GM23338 (cell line): ENCODE measurements at regions not wholly inside any gene's neighbourhood (a gene's known extent, or its start where the extent isn't known, plus 50 kb on each side); places are given as distances from the start of the nearest gene placed in this dataset.
A peak's percentile ranks its signal among the peaks of the same experiment; 100 is the strongest.

Source experiments
- ATAC-seq: fragments of 200-7000 bp; cut with Tn5 transposase; 3 replicates; pipeline ENCODE4 v1.9.1; 2020
- DNase-seq: peaks from one replicate; pipeline ENCODE4 v3.0.0-alpha.2; 2015; ENCODE audit warnings: low spot score
- H2AFZ ChIP-seq: fragments of 200-600 bp; sonication (generic); 2 replicates; pipeline ENCODE4 v1.8.0; 2016; ENCODE audit warnings: antibody characterized with exemption, mild to moderate bottlenecking, moderate library complexity
- H3F3A ChIP-seq: fragments of 200-600 bp; sonication (generic); replicated peaks from 2 replicates; pipeline ENCODE4 v1.8.0; 2017; ENCODE audit warnings: antibody characterized with exemption, mixed run types, low read depth
- H3K27ac ChIP-seq: fragments of 200-600 bp; sonication (generic); 2 replicates; pipeline ENCODE4 v1.6.1; 2016; ENCODE audit warnings: low read depth
- H3K27me3 ChIP-seq: fragments of 200-600 bp; sonication (generic); 2 replicates; pipeline ENCODE4 v1.8.0; 2016; ENCODE audit warnings: mild to moderate bottlenecking, mixed run types, moderate library complexity; ENCODE audit not compliant: insufficient read depth
- H3K36me3 ChIP-seq: fragments of 200-600 bp; sonication (generic); 2 replicates; pipeline ENCODE4 v1.8.0; 2016; ENCODE audit warnings: mild to moderate bottlenecking; ENCODE audit not compliant: insufficient read depth
- H3K4me1 ChIP-seq: fragments of 200-600 bp; sonication (generic); 2 replicates; pipeline ENCODE4 v1.8.0; 2016; ENCODE audit warnings: mild to moderate bottlenecking, moderate library complexity; ENCODE audit not compliant: insufficient read depth
- H3K4me2 ChIP-seq: fragments of 200-600 bp; sonication (generic); 2 replicates; pipeline ENCODE4 v1.7.1; 2017; ENCODE audit warnings: mixed run types
- H3K4me3 ChIP-seq: fragments of 200-600 bp; sonication (generic); 2 replicates; pipeline ENCODE4 v1.6.1; 2016; ENCODE audit warnings: mixed run types
- H3K79me2 ChIP-seq: fragments of 200-600 bp; sonication (generic); replicated peaks from 2 replicates; pipeline ENCODE4 v1.8.0; 2017; ENCODE audit warnings: mild to moderate bottlenecking; ENCODE audit not compliant: insufficient read depth
- H3K9me2 ChIP-seq: fragments of 200-600 bp; sonication (generic); 2 replicates; pipeline ENCODE4 v1.8.0; 2017; ENCODE audit not compliant: insufficient read depth
- H4K20me1 ChIP-seq: fragments of 200-600 bp; sonication (generic); replicated peaks from 2 replicates; pipeline ENCODE4 v1.8.0; 2017; ENCODE audit warnings: mild to moderate bottlenecking; ENCODE audit not compliant: insufficient read depth
- H3K27ac Mint-ChIP-seq: 2 replicates; pipeline ENCODE4 v1.8.0; 2020; ENCODE audit warnings: inconsistent platforms, mild to moderate bottlenecking, moderate library complexity, mixed read lengths
- H3K27me3 Mint-ChIP-seq: 3 replicates; pipeline ENCODE4 v1.8.0; 2022; ENCODE audit warnings: low read depth, mild to moderate bottlenecking, moderate library complexity, mixed read lengths, inconsistent platforms; ENCODE audit not compliant: insufficient read depth, poor library complexity
- H3K36me3 Mint-ChIP-seq: 3 replicates; pipeline ENCODE4 v1.8.0; 2021; ENCODE audit warnings: low read depth, mild to moderate bottlenecking, inconsistent platforms, moderate library complexity, mixed read lengths
- H3K4me1 Mint-ChIP-seq: 3 replicates; pipeline ENCODE4 v1.8.0; 2020; ENCODE audit warnings: mild to moderate bottlenecking, inconsistent platforms, mixed read lengths
- H3K4me3 Mint-ChIP-seq: 3 replicates; pipeline ENCODE4 v1.8.0; 2021; ENCODE audit warnings: moderate library complexity, mild to moderate bottlenecking, inconsistent platforms, mixed read lengths
- H3K9me3 Mint-ChIP-seq: 3 replicates; pipeline ENCODE4 v1.8.0; 2020; ENCODE audit warnings: moderate library complexity, mild to moderate bottlenecking, inconsistent platforms, mixed read lengths
- CTCF ChIP-seq, 2 experiments: fragments of 200-600 bp in 1 of 2; sonication (generic) in 1 of 2; conservative IDR thresholded peaks; 2 replicates each; pipeline versions ENCODE4 v1.5.1 to v1.6.1; 2016 to 2017; ENCODE audit warnings: antibody characterized with exemption in 2 of 2, low read depth in 2 of 2, mild to moderate bottlenecking in 2 of 2, moderate library complexity in 1 of 2
- ETS1 ChIP-seq: IDR thresholded peaks from 2 replicates; pipeline ENCODE4 v1.6.1; 2016; ENCODE audit warnings: antibody characterized with exemption
- EZH2phosphoT487 ChIP-seq: fragments of 200-600 bp; sonication (generic); IDR thresholded peaks from one replicate; pipeline ENCODE4 v1.8.1; 2018; ENCODE audit warnings: antibody characterized with exemption; ENCODE audit not compliant: unreplicated experiment
- JUNB ChIP-seq: IDR thresholded peaks from one replicate; pipeline ENCODE4 v1.6.1; 2016; ENCODE audit warnings: antibody characterized with exemption; ENCODE audit not compliant: unreplicated experiment
- POLR2AphosphoS5 ChIP-seq: IDR thresholded peaks from 2 replicates; pipeline ENCODE4 v1.6.1; 2016; ENCODE audit warnings: antibody characterized with exemption, low read depth
- ZNF114 ChIP-seq: fragments of 250-450 bp; sonication (Bioruptor Pico); IDR thresholded peaks from 2 replicates; pipeline ENCODE4 v1.5.0; 2020; ENCODE audit warnings: mild to moderate bottlenecking, moderate library complexity
- ZNF331 ChIP-seq: fragments of 250-450 bp; sonication (Bioruptor Pico); IDR thresholded peaks from 2 replicates; pipeline ENCODE4 v1.5.0; 2020; ENCODE audit warnings: low read depth, mild to moderate bottlenecking, moderate library complexity
- ZNF462 ChIP-seq: fragments of 250-450 bp; sonication (Bioruptor Pico); IDR thresholded peaks from 2 replicates; pipeline ENCODE4 v1.5.0; 2020; ENCODE audit warnings: mild to moderate bottlenecking, moderate library complexity

- H3K27ac ChIP-seq = no peak overlapping the region
- H3K9me2 ChIP-seq = no peaks in the 10 kb centered on the region
- H3K27ac Mint-ChIP-seq = no peak overlapping the region
- no peaks in the 10 kb centered on the region for H4K20me1 ChIP-seq
- no peaks in the 10 kb centered on the region for H3K36me3 ChIP-seq
- no peaks in the 10 kb centered on the region; the same call in 2 of the 3 replicates for H3K9me3 Mint-ChIP-seq
- no peak overlapping the region for H3K4me3 ChIP-seq
- no peaks in the 10 kb centered on the region for H3K27me3 Mint-ChIP-seq
- no peaks in the 10 kb centered on the region for H3F3A ChIP-seq
- ATAC-seq (peak; percentile 48), DNase-seq (no peak)
- no peaks in the 10 kb centered on the region for H3K36me3 Mint-ChIP-seq
- TF ChIP-seq ZNF114 (no peak), JUNB (no peak), EZH2phosphoT487 (no peak), POLR2AphosphoS5 (no peak), CTCF (conservative IDR thresholded peaks at IDR 0.05; ENCODE audit: low read depth in 2 of 2) (no peak), ZNF331 (CRISPR knock-in tag) (no peak), ZNF462 (CRISPR knock-in tag) (no peak), ETS1 (no peak)
- H3K79me2 ChIP-seq = no peaks in the 10 kb centered on the region
- no peak overlapping the region for H3K4me3 Mint-ChIP-seq
- no peaks in the 10 kb centered on the region for H3K4me1 ChIP-seq
- no peaks in the 10 kb centered on the region for H3K27me3 ChIP-seq
- no peak overlapping the region for H2AFZ ChIP-seq
- H3K4me1 Mint-ChIP-seq = no peaks in the 10 kb centered on the region
- no peak overlapping the region for H3K4me2 ChIP-seq
Measured at GRCh38 chr4:35182451-35182850, 1061.9 kb downstream of the ARAP2 start.
